Prostate gland (tissue), 2 donors: ENCODE measurements at regions not wholly inside any gene's neighbourhood (a gene's known extent, or its start where the extent isn't known, plus 50 kb on each side); places are given as distances from the start of the nearest gene placed in this dataset.

Source experiments
- DNase-seq: peaks from one replicate; pipeline ENCODE4 v3.0.0-alpha.2; 2019; ENCODE audit warnings: low spot score
- H3K27ac ChIP-seq, 2 donors: fragments of 200-600 bp; sonication (generic); 2 replicates each; pipeline ENCODE4 v1.5.1; 2017 to 2019
- H3K27me3 ChIP-seq: fragments of 200-600 bp; sonication (generic); replicated peaks from 2 replicates; pipeline ENCODE4 v1.5.1; 2019; ENCODE audit not compliant: insufficient read depth
- H3K36me3 ChIP-seq, 2 donors: fragments of 200-600 bp; sonication (generic); 1 replicate in 1 of 2; 2 replicates in 1 of 2; pipeline versions ENCODE4 v1.5.1 to v1.8.1; 2017 to 2019
- H3K4me1 ChIP-seq: fragments of 200-600 bp; sonication (generic); replicated peaks from 2 replicates; pipeline ENCODE4 v1.5.1; 2019
- H3K4me3 ChIP-seq, 2 donors: fragments of 200-600 bp; sonication (generic); 2 replicates each; pipeline ENCODE4 v1.5.1; 2017 to 2019
- H3K9me3 ChIP-seq: fragments of 200-600 bp; sonication (generic); 2 replicates; pipeline ENCODE4 v1.5.1; 2017
- POLR2A ChIP-seq: fragments of 450-650 bp; IDR thresholded peaks from one replicate; pipeline ENCODE4 v1.6.1; 2016; ENCODE audit warnings: antibody characterized with exemption, mild to moderate bottlenecking
- POLR2AphosphoS5 ChIP-seq: sonication (generic); formaldehyde crosslinking; IDR thresholded peaks from one replicate; pipeline ENCODE4 v1.6.1; 2017; ENCODE audit warnings: antibody characterized with exemption
- WGBS: methylation state at CpG from one replicate; pipeline ENCODE4 v1.1.5; 2018; 5-methylcytosine and 5-hydroxymethylcytosine counted together
- intact Hi-C: fragments of 100-400 bp; cut with DNase I; formaldehyde crosslinking; loops from one replicate; pipeline ENCODE4 v1.14.2; 2022
- TF ChIP-seq, protein P1 (sequence below), 4 experiments: fragments of 200-600 bp in 2 of 4; fragments of 450-650 bp in 2 of 4; sonication (generic) in 2 of 4; IDR thresholded peaks; 1 replicate in 3 of 4; 2 replicates in 1 of 4; pipeline ENCODE4 v1.5.1; 2016 to 2019; ENCODE audit warnings: antibody characterized with exemption in 4 of 4, mild to moderate bottlenecking in 2 of 4, moderate library complexity in 2 of 4

DNA sequence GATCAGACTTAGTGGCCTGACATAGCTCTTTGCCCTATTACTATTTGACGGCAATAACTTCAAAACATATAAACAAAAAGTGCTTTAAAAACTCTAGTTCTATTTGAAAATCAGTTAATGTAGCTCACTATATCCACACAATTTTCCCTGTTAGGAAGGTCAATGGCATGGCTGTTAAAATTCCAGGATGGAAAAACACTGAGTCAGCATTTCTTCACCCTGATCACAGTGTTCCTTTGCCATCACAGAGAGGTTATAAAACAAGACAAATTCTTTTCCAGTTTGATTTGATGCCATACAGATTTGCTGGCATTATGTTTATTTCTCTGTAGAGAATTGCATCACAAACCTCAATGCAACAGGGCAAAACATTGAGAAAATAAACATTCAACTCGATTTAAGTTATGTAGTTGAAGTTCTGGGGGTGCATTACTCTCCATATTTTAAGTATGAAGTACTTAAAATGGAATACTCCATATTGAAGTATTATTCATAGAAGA, 253.7 kb upstream of the HSF2 start:
- intact Hi-C loops = no loop called here
- H3K4me1 ChIP-seq = no peaks in the 10 kb centered on the region
- H3K36me3 ChIP-seq = no peaks in the 10 kb centered on the region
- H3K4me3 ChIP-seq = no peak overlapping the region
- 78% methylated on average over 2 of the region's 2 CpGs for WGBS
- H3K27me3 ChIP-seq = no peaks in the 10 kb centered on the region
- H3K9me3 ChIP-seq = no peaks in the 10 kb centered on the region
- H3K27ac ChIP-seq = no peak overlapping the region
- no peak for TF ChIP-seq POLR2A
- TF ChIP-seq, protein P1, sequence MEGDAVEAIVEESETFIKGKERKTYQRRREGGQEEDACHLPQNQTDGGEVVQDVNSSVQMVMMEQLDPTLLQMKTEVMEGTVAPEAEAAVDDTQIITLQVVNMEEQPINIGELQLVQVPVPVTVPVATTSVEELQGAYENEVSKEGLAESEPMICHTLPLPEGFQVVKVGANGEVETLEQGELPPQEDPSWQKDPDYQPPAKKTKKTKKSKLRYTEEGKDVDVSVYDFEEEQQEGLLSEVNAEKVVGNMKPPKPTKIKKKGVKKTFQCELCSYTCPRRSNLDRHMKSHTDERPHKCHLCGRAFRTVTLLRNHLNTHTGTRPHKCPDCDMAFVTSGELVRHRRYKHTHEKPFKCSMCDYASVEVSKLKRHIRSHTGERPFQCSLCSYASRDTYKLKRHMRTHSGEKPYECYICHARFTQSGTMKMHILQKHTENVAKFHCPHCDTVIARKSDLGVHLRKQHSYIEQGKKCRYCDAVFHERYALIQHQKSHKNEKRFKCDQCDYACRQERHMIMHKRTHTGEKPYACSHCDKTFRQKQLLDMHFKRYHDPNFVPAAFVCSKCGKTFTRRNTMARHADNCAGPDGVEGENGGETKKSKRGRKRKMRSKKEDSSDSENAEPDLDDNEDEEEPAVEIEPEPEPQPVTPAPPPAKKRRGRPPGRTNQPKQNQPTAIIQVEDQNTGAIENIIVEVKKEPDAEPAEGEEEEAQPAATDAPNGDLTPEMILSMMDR (IDR thresholded peaks at IDR 0.05) = no peak
- no peak for TF ChIP-seq POLR2AphosphoS5
- no peak for DNase-seq

DNA sequence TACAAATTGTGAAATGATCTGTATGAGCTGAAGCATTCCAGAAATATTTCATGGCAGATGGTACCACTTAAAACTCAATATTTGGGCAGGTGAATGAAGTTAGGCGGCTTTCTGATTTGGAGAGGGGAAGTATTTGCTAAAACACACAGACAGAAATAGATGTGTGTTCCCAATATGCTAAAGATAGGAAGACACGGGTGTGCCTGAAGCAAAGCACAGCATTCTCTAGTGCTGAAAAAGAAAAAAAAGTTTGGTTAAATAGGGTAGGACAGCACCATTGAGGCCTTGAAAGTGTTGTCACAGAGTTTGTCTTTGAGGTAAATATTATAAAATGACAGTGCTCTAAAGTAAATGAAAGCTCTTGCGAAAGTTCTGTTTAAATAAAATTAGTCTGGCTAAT, 252.2 kb upstream of the HSF2 start:
- H3K27ac ChIP-seq = no peak overlapping the region
- H3K27me3 ChIP-seq = no peaks in the 10 kb centered on the region
- DNase-seq = no peak
- intact Hi-C loops = no loop called here
- no peaks in the 10 kb centered on the region for H3K4me1 ChIP-seq
- H3K36me3 ChIP-seq = no peaks in the 10 kb centered on the region
- WGBS = 69% methylated on average over 3 of the region's 3 CpGs
- H3K4me3 ChIP-seq = no peak overlapping the region
- H3K9me3 ChIP-seq = no peaks in the 10 kb centered on the region
- no peak for TF ChIP-seq POLR2AphosphoS5
- TF ChIP-seq, protein P1 (IDR thresholded peaks at IDR 0.05) = no peak
- no peak for TF ChIP-seq POLR2A

- TF ChIP-seq, protein P1 (IDR thresholded peaks at IDR 0.05) = no peak
- TF ChIP-seq POLR2AphosphoS5 (no peak), POLR2A (no peak)
- H3K9me3 ChIP-seq = no peaks in the 10 kb centered on the region
- no peaks in the 10 kb centered on the region for H3K36me3 ChIP-seq
- H3K27me3 ChIP-seq = no peaks in the 10 kb centered on the region
- no peaks in the 10 kb centered on the region for H3K4me1 ChIP-seq
- no peak for DNase-seq
- H3K4me3 ChIP-seq = no peak overlapping the region
- intact Hi-C loops = no loop called here
- no peak overlapping the region for H3K27ac ChIP-seq
- WGBS = 69% methylated on average over 1 of the region's 1 CpG
Observed at GRCh38 chr6:122151066-122151465, 248.4 kb upstream of the HSF2 start.

DNA sequence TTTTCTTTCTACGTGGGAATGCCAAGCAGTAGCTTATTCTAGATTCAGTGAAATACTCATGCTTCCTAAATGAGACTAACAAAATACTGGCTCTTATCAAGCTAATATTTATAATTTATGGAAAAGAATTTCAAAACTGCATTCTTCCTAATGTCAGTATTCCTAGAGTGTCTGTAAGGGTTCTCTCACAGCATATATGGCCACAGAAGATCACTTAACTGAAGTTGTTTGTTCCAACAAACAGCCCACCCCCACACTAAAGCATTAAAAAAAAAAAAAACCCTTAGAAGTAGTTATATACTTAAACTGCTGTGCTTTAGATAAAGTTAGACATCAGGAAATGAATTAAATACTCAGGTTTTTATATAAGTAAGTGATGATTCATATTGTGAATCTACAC, 247.7 kb upstream of the HSF2 start:
- 67% methylated on average over 1 of the region's 1 CpG for WGBS
- H3K27ac ChIP-seq = no peak overlapping the region
- no peak overlapping the region for H3K4me3 ChIP-seq
- no peak for TF ChIP-seq POLR2AphosphoS5
- no peak for TF ChIP-seq POLR2A
- TF ChIP-seq, protein P1 (IDR thresholded peaks at IDR 0.05) = no peak
- intact Hi-C loops = no loop called here
- no peaks in the 10 kb centered on the region for H3K36me3 ChIP-seq
- no peaks in the 10 kb centered on the region for H3K9me3 ChIP-seq
- no peak for DNase-seq
- no peaks in the 10 kb centered on the region for H3K4me1 ChIP-seq
- no peaks in the 10 kb centered on the region for H3K27me3 ChIP-seq

DNA sequence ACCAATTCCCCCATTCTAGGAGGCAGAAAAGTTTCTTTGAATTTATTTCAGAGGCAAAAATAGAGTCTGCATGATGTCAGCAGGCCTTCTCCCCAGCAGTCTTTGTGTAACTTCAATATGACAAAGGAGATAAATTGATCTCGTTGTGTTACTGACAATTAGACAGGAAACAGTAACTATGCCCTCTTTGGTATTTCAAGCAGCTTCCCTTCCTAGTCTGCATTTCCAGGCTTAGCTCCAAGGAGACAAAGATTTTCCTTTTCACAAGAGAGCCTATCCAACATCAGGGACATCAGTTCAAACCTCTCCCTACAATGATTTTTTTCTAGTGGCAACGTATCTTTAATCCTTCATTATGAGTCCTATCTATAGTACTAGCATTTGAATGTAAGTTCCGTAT, 245.9 kb upstream of the HSF2 start:
- H3K9me3 ChIP-seq = no peaks in the 10 kb centered on the region
- intact Hi-C loops = no loop called here
- no peak overlapping the region for H3K4me3 ChIP-seq
- no peaks in the 10 kb centered on the region for H3K4me1 ChIP-seq
- TF ChIP-seq POLR2AphosphoS5 = no peak
- no peak for TF ChIP-seq POLR2A
- TF ChIP-seq, protein P1 (IDR thresholded peaks at IDR 0.05) = no peak
- H3K27me3 ChIP-seq = no peaks in the 10 kb centered on the region
- WGBS = 70% methylated on average over 3 of the region's 3 CpGs
- DNase-seq = no peak
- no peak overlapping the region for H3K27ac ChIP-seq
- no peaks in the 10 kb centered on the region for H3K36me3 ChIP-seq
